ENCODE measurements at regions not wholly inside any gene's neighbourhood (a gene's known extent, or its start where the extent isn't known, plus 50 kb on each side); places are given as distances from the start of the nearest gene placed in this dataset.

- Histone ChIP-seq H3K79me1 (ENCODE audit: low read length) (no peaks in the 10 kb centered on the region), H2BK120ac (ENCODE audit: low read depth, low read length) (no peak overlapping the region), H3K23ac (ENCODE audit: low read length) (no peak overlapping the region), H3K4me2 (ENCODE audit: low read length) (no peak overlapping the region), H2BK5ac (ENCODE audit: low read length) (no peak overlapping the region), H3K36me3 (ENCODE audit: control insufficient read depth, insufficient read depth, low read length) (no peaks in the 10 kb centered on the region), H3K27ac (ENCODE audit: low read depth, low read length) (no peak overlapping the region), H3K27me3 (ENCODE audit: insufficient read depth, low read length, poor library complexity) (no peaks in the 10 kb centered on the region), H3K56ac (ENCODE audit: low read length) (no peak overlapping the region), H3K4me1 (ENCODE audit: control insufficient read depth, low read depth, low read length) (peaks cover 2% of the 10 kb centered on the region), H3K9ac (ENCODE audit: low read length) (no peak overlapping the region), H4K8ac (ENCODE audit: low read depth, low read length) (no peak overlapping the region), H3K18ac (ENCODE audit: low read length) (no peak overlapping the region), H2BK15ac (replicated peaks; ENCODE audit: low read depth) (no peak overlapping the region), H3K4me3 (ENCODE audit: low read length) (no peak overlapping the region), H3K79me2 (ENCODE audit: control insufficient read depth, insufficient read depth, low read length) (no peaks in the 10 kb centered on the region), H2AK5ac (ENCODE audit: low read length) (no peak overlapping the region), H3K4ac (ENCODE audit: low read depth, low read length) (no peak overlapping the region), H4K5ac (ENCODE audit: low read length) (no peak overlapping the region)
- DNase-seq, result no peak
- WGBS (ENCODE audit: extremely low coverage, insufficient coverage, low lambda C conversion rate), result no CpG with 5 or more reads among the region's 2 CpGs
Observed at GRCh38 chr19:31545777-31546176, 196.5 kb upstream of the TSHZ3 start.

- H3K18ac ChIP-seq (ENCODE audit: low read length), result no peak overlapping the region
- H3K56ac ChIP-seq (ENCODE audit: low read length), result no peak overlapping the region
- H3K9ac ChIP-seq (ENCODE audit: low read length), result no peak overlapping the region
- H2BK5ac ChIP-seq (ENCODE audit: low read length), result no peak overlapping the region
- no peak overlapping the region for H4K8ac ChIP-seq (ENCODE audit: low read depth, low read length)
- DNase-seq, result no peak
- no peak overlapping the region for H3K4ac ChIP-seq (ENCODE audit: low read depth, low read length)
- no peak overlapping the region for H3K27ac ChIP-seq (ENCODE audit: low read depth, low read length)
- H3K4me1 ChIP-seq (ENCODE audit: control insufficient read depth, low read depth, low read length), result peaks cover 2% of the 10 kb centered on the region
- no peak overlapping the region for H3K4me2 ChIP-seq (ENCODE audit: low read length)
- WGBS (ENCODE audit: extremely low coverage, insufficient coverage, low lambda C conversion rate), result no CpG with 5 or more reads among the region's 9 CpGs
- no peaks in the 10 kb centered on the region for H3K27me3 ChIP-seq (ENCODE audit: insufficient read depth, low read length, poor library complexity)
- no peaks in the 10 kb centered on the region for H3K36me3 ChIP-seq (ENCODE audit: control insufficient read depth, insufficient read depth, low read length)
- H3K79me2 ChIP-seq (ENCODE audit: control insufficient read depth, insufficient read depth, low read length), result no peaks in the 10 kb centered on the region
- H3K79me1 ChIP-seq (ENCODE audit: low read length), result no peaks in the 10 kb centered on the region
- no peak overlapping the region for H2BK15ac ChIP-seq (replicated peaks; ENCODE audit: low read depth)
- H2BK120ac ChIP-seq (ENCODE audit: low read depth, low read length), result no peak overlapping the region
- H3K4me3 ChIP-seq (ENCODE audit: low read length), result no peak overlapping the region
- no peak overlapping the region for H4K5ac ChIP-seq (ENCODE audit: low read length)
- H3K23ac ChIP-seq (ENCODE audit: low read length), result no peak overlapping the region
- no peak overlapping the region for H2AK5ac ChIP-seq (ENCODE audit: low read length)
Observed at GRCh38 chr19:31546205-31546960, 197.1 kb upstream of the TSHZ3 start.

DNA sequence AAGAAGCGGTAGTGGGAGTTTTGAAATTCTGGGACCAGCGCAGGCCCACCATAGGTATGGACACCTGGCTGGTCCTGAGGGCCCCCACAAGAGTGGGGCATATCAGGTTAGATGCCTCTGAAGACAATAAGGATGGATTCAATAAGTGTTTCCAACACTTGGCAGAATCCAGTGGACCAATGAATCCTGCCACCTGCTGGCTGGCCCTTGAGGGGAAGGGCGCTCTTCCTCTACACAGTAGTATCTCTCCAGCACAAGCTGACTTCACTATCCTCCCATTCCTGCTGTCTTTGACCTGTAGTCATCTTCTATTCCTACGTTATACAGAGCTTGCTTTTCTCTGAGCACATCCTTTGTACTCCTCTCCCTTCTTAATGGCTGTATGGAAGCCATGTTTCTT, 199.7 kb upstream of the TSHZ3 start:
- Histone ChIP-seq H3K56ac (ENCODE audit: low read length) (no peak overlapping the region), H3K23ac (ENCODE audit: low read length) (no peak overlapping the region), H3K9ac (ENCODE audit: low read length) (no peak overlapping the region), H2BK5ac (ENCODE audit: low read length) (no peak overlapping the region), H3K4ac (ENCODE audit: low read depth, low read length) (no peak overlapping the region), H3K36me3 (ENCODE audit: control insufficient read depth, insufficient read depth, low read length) (no peaks in the 10 kb centered on the region), H3K4me1 (ENCODE audit: control insufficient read depth, low read depth, low read length) (peaks cover under 1% of the 10 kb centered on the region), H3K27me3 (ENCODE audit: insufficient read depth, low read length, poor library complexity) (no peaks in the 10 kb centered on the region), H4K5ac (ENCODE audit: low read length) (no peak overlapping the region), H3K4me3 (ENCODE audit: low read length) (no peak overlapping the region), H2BK120ac (ENCODE audit: low read depth, low read length) (no peak overlapping the region), H3K79me1 (ENCODE audit: low read length) (no peaks in the 10 kb centered on the region), H3K18ac (ENCODE audit: low read length) (no peak overlapping the region), H3K79me2 (ENCODE audit: control insufficient read depth, insufficient read depth, low read length) (no peaks in the 10 kb centered on the region), H4K8ac (ENCODE audit: low read depth, low read length) (no peak overlapping the region), H3K4me2 (ENCODE audit: low read length) (no peak overlapping the region), H2AK5ac (ENCODE audit: low read length) (no peak overlapping the region), H3K27ac (ENCODE audit: low read depth, low read length) (no peak overlapping the region), H2BK15ac (replicated peaks; ENCODE audit: low read depth) (no peak overlapping the region)
- WGBS (ENCODE audit: extremely low coverage, insufficient coverage, low lambda C conversion rate), result no CpG with 5 or more reads among the region's 4 CpGs
- peak; percentile 40 for DNase-seq

DNA sequence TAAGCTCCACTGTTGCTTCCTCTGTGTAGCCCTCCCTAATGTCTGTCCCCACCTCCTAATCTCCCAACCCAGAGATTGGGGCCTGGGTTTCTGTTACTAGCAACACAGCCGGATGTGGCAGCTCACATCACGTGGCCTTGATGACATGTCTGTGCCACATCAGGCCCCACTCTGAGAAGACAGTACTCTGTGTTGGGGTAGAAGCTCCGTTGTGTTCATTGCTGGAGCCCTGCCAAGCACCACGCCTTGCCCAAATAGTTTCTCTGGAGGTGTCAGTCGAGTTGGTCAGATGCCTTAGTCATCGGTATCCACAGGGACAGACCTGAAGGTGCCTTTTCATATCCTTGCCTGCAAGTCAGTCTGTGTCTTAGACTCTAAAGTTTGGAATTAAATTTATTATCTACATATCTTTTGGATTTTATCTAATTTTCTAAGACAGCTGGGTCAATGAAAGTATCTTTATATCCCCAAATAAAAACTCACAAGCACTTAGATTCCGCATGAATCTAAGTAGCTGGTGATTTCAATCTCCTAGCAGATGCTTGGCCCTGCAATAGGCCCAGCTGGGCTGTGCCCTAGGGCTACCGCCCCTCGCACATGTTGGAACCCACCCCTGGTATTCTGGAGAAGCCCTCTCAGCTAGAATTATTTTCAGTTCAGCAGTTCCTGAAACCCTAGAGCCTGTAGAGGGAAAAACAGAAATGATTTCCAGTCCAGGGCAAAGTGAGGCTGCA, 204.0 kb upstream of the TSHZ3 start:
- no peak overlapping the region for H3K18ac ChIP-seq (ENCODE audit: low read length)
- no peak overlapping the region for H2BK120ac ChIP-seq (ENCODE audit: low read depth, low read length)
- no peak overlapping the region for H3K4me2 ChIP-seq (ENCODE audit: low read length)
- no peaks in the 10 kb centered on the region for H3K36me3 ChIP-seq (ENCODE audit: control insufficient read depth, insufficient read depth, low read length)
- no peak overlapping the region for H3K56ac ChIP-seq (ENCODE audit: low read length)
- H3K4ac ChIP-seq (ENCODE audit: low read depth, low read length), result no peak overlapping the region
- no peak overlapping the region for H2BK15ac ChIP-seq (replicated peaks; ENCODE audit: low read depth)
- H3K23ac ChIP-seq (ENCODE audit: low read length), result no peak overlapping the region
- H3K4me1 ChIP-seq (ENCODE audit: control insufficient read depth, low read depth, low read length), result peaks cover 2% of the 10 kb centered on the region
- H3K27me3 ChIP-seq (ENCODE audit: insufficient read depth, low read length, poor library complexity), result no peaks in the 10 kb centered on the region
- no peak overlapping the region for H3K9ac ChIP-seq (ENCODE audit: low read length)
- H2AK5ac ChIP-seq (ENCODE audit: low read length), result no peak overlapping the region
- no peak overlapping the region for H4K8ac ChIP-seq (ENCODE audit: low read depth, low read length)
- H3K79me2 ChIP-seq (ENCODE audit: control insufficient read depth, insufficient read depth, low read length), result no peaks in the 10 kb centered on the region
- WGBS (ENCODE audit: extremely low coverage, insufficient coverage, low lambda C conversion rate), result no CpG with 5 or more reads among the region's 9 CpGs
- H4K5ac ChIP-seq (ENCODE audit: low read length), result no peak overlapping the region
- no peak overlapping the region for H3K4me3 ChIP-seq (ENCODE audit: low read length)
- DNase-seq, result no peak
- H3K79me1 ChIP-seq (ENCODE audit: low read length), result no peaks in the 10 kb centered on the region
- no peak overlapping the region for H2BK5ac ChIP-seq (ENCODE audit: low read length)
- no peak overlapping the region for H3K27ac ChIP-seq (ENCODE audit: low read depth, low read length)

DNA sequence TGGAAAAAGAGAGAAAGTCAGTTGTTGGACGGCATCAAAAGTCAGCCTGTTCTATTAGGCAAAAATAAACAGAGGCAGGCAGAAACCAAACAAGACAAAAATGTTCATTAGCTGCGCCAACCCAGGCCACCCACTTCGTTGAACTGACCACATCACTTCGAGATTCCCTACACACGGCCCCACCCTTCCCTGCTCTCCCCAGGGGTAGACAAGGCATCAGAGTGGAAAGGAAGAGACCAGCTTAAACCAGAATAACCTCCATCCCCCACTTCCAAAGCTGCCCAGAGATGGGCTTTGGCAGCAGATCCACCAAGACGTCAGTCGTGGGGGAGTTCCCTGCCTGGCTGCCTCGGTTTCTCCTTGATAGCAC, 204.6 kb upstream of the TSHZ3 start:
- H3K27me3 ChIP-seq (ENCODE audit: insufficient read depth, low read length, poor library complexity), result no peaks in the 10 kb centered on the region

More for the DNA sequence above, 204.6 kb upstream of the TSHZ3 start:
- H2BK120ac ChIP-seq (ENCODE audit: low read depth, low read length), result no peak overlapping the region
- no peaks in the 10 kb centered on the region for H3K79me1 ChIP-seq (ENCODE audit: low read length)
- peaks cover 2% of the 10 kb centered on the region for H3K4me1 ChIP-seq (ENCODE audit: control insufficient read depth, low read depth, low read length)
- no peak overlapping the region for H3K4me2 ChIP-seq (ENCODE audit: low read length)
- no peak overlapping the region for H3K23ac ChIP-seq (ENCODE audit: low read length)
- H4K8ac ChIP-seq (ENCODE audit: low read depth, low read length), result no peak overlapping the region
- no peak overlapping the region for H3K4me3 ChIP-seq (ENCODE audit: low read length)
- no peak overlapping the region for H3K18ac ChIP-seq (ENCODE audit: low read length)
- H2BK5ac ChIP-seq (ENCODE audit: low read length), result no peak overlapping the region
- no peaks in the 10 kb centered on the region for H3K36me3 ChIP-seq (ENCODE audit: control insufficient read depth, insufficient read depth, low read length)
- H2AK5ac ChIP-seq (ENCODE audit: low read length), result no peak overlapping the region
- H3K27ac ChIP-seq (ENCODE audit: low read depth, low read length), result no peak overlapping the region
- no peak overlapping the region for H2BK15ac ChIP-seq (replicated peaks; ENCODE audit: low read depth)
- no peaks in the 10 kb centered on the region for H3K79me2 ChIP-seq (ENCODE audit: control insufficient read depth, insufficient read depth, low read length)
- no peak overlapping the region for H3K56ac ChIP-seq (ENCODE audit: low read length)
- H3K9ac ChIP-seq (ENCODE audit: low read length), result no peak overlapping the region
- no peak overlapping the region for H4K5ac ChIP-seq (ENCODE audit: low read length)
- H3K4ac ChIP-seq (ENCODE audit: low read depth, low read length), result no peak overlapping the region
- WGBS (ENCODE audit: extremely low coverage, insufficient coverage, low lambda C conversion rate), result no CpG with 5 or more reads among the region's 8 CpGs
- DNase-seq, result no peak

Data from mesendoderm (in vitro differentiated cells).